GM12878 (cell line): ENCODE measurements at regions not wholly inside any gene's neighbourhood (a gene's known extent, or its start where the extent isn't known, plus 50 kb on each side); places are given as distances from the start of the nearest gene placed in this dataset.

ENCODE experiments used
- ATAC-seq: fragments of 200-7000 bp; cut with Tn5 transposase; 3 replicates; pipeline ENCODE4 v1.9.1; 2020; ENCODE audit warnings: mild to moderate bottlenecking, moderate library complexity
- BruUV-seq: library from RNA; stranded (reverse); fragments of 400-500 nt; replicated peaks from 2 replicates; lab custom pipeline; 2021; lab: Mats Ljungman, UMichigan
- CTCF ChIA-PET: fragments of 300-600 bp; sonication (Branson Sonifier 250); formaldehyde crosslinking; extraction: SDS; loops from one replicate; lab custom pipeline; 2021; ENCODE audit warnings: inconsistent platforms; lab: Yijun Ruan, JAX
- POLR2A ChIA-PET: fragments of 350-600 bp; formaldehyde crosslinking; extraction: SDS; loops from one replicate; lab custom pipeline; 2021; ENCODE audit warnings: inconsistent platforms; lab: Charles Lee
- RAD21 ChIA-PET: fragments of 300-600 bp; sonication (Branson Sonifier 250); formaldehyde crosslinking; loops from one replicate; lab custom pipeline; 2023; ENCODE audit warnings: antibody characterized with exemption; ENCODE audit not compliant: unreplicated experiment; lab: Charles Lee
- SMC1A ChIA-PET: fragments of 300-600 bp; sonication (Branson Sonifier 250); formaldehyde crosslinking; loops from one replicate; lab custom pipeline; 2023; ENCODE audit not compliant: unreplicated experiment, uncharacterized antibody; lab: Charles Lee
- DNase-seq: peaks from one replicate; pipeline ENCODE4 v3.0.0-alpha.2; 2011; ENCODE audit warnings: low read depth, low spot score
- FAIRE-seq: peaks from 3 replicates; lab custom pipeline; 2011; peaks lifted over from hg19 to GRCh38; lab: Jason Lieb, UNC
- H2AFZ ChIP-seq: 2 replicates; pipeline ENCODE4 v1.6.0; 2011; ENCODE audit warnings: low read depth, low read length, control low read depth; ENCODE audit not compliant: control insufficient read depth
- H3K27ac ChIP-seq: 2 replicates; pipeline ENCODE4 v1.5.1; 2011; ENCODE audit warnings: control low read depth; ENCODE audit not compliant: control insufficient read depth, insufficient read depth
- H3K27me3 ChIP-seq, 2 experiments: replicated peaks in 1 of 2; 2 replicates each; pipeline versions ENCODE4 v1.6.0 to v1.6.1; 2011; ENCODE audit warnings: low read length in 1 of 2; ENCODE audit not compliant: control insufficient read depth in 2 of 2, insufficient read depth in 2 of 2
- H3K36me3 ChIP-seq, 2 experiments: 2 replicates each; pipeline ENCODE4 v1.5.1; 2011; ENCODE audit warnings: low read length in 1 of 2; ENCODE audit not compliant: control insufficient read depth in 2 of 2, insufficient read depth in 2 of 2
- H3K4me1 ChIP-seq: 2 replicates; pipeline ENCODE4 v1.6.1; 2011; ENCODE audit warnings: mild to moderate bottlenecking, low read length, moderate library complexity, mixed read lengths; ENCODE audit not compliant: control insufficient read depth, insufficient read depth
- H3K4me2 ChIP-seq: 2 replicates; pipeline ENCODE4 v1.6.0; 2011; ENCODE audit warnings: control low read depth; ENCODE audit not compliant: control insufficient read depth, insufficient read depth
- H3K4me3 ChIP-seq: fragments of 200-600 bp; sonication (generic); 2 replicates; pipeline ENCODE4 v1.5.1; 2016
- H3K79me2 ChIP-seq: 2 replicates; pipeline ENCODE4 v1.6.0; 2011; ENCODE audit warnings: low read length; ENCODE audit not compliant: control insufficient read depth, insufficient read depth
- H3K9ac ChIP-seq: 2 replicates; pipeline ENCODE4 v1.8.0; 2011; ENCODE audit warnings: low read length, control low read depth, mixed read lengths; ENCODE audit not compliant: control insufficient read depth, insufficient read depth
- H3K9me3 ChIP-seq: replicated peaks from 3 replicates; pipeline ENCODE4 v1.5.1; 2011; ENCODE audit warnings: mild to moderate bottlenecking, low read length; ENCODE audit not compliant: control insufficient read depth, insufficient read depth
- H4K20me1 ChIP-seq: 2 replicates; pipeline ENCODE4 v1.6.0; 2011; ENCODE audit not compliant: control insufficient read depth, insufficient read depth
- BCL11A ChIP-seq: IDR thresholded peaks from 2 replicates; pipeline ENCODE4 v1.6.1; 2011; ENCODE audit warnings: low read depth, low read length
- BHLHE40 ChIP-seq, 2 experiments: fragments of 450-650 bp in 1 of 2; IDR thresholded peaks; 2 replicates each; pipeline ENCODE4 v1.6.1; 2011 to 2017; ENCODE audit warnings: low read depth in 2 of 2, borderline replicate concordance in 1 of 2, improper control_type of control experiment in 1 of 2, low read length in 1 of 2, mild to moderate bottlenecking in 1 of 2
- CBX3 ChIP-seq: fragments of 200-600 bp; sonication (generic); IDR thresholded peaks from 2 replicates; pipeline ENCODE4 v1.6.1; 2016; ENCODE audit warnings: low read depth, borderline replicate concordance
- CBX5 ChIP-seq: sonication (generic); IDR thresholded peaks from 2 replicates; pipeline ENCODE4 v1.6.1; 2016; ENCODE audit warnings: low read depth, moderate library complexity, mild to moderate bottlenecking, inconsistent platforms
- CREB1 ChIP-seq: IDR thresholded peaks from 2 replicates; pipeline ENCODE4 v1.6.1; 2012; ENCODE audit warnings: low read depth, mild to moderate bottlenecking, inconsistent platforms
- MYC ChIP-seq: IDR thresholded peaks from 2 replicates; pipeline ENCODE4 v1.6.1; 2011; ENCODE audit warnings: mild to moderate bottlenecking, low read length, moderate library complexity, inconsistent platforms; ENCODE audit not compliant: insufficient read depth, insufficient replicate concordance, insufficient read length, severe bottlenecking
- NBN ChIP-seq: fragments of 450-650 bp; IDR thresholded peaks from 2 replicates; pipeline ENCODE4 v1.6.1; 2016
- NR2C2 ChIP-seq: IDR thresholded peaks from 2 replicates; pipeline ENCODE4 v1.6.1; 2011; ENCODE audit warnings: borderline replicate concordance, low read depth; ENCODE audit not compliant: control insufficient read depth, insufficient read length
- RAD21 ChIP-seq: IDR thresholded peaks from 2 replicates; pipeline ENCODE4 v1.6.1; 2011; ENCODE audit warnings: mild to moderate bottlenecking, low read depth, low read length, moderate library complexity; ENCODE audit not compliant: insufficient read depth
- RUNX3 ChIP-seq: IDR thresholded peaks from 2 replicates; pipeline ENCODE4 v1.6.1; 2012; ENCODE audit warnings: low read length, inconsistent platforms
- STAT3 ChIP-seq: IDR thresholded peaks from 2 replicates; pipeline ENCODE4 v1.6.1; 2011; ENCODE audit warnings: low read depth, low read length, improper control_type of control experiment
- YY1 ChIP-seq: IDR thresholded peaks from 2 replicates; pipeline ENCODE4 v1.6.1; 2011; ENCODE audit warnings: low read depth, mild to moderate bottlenecking, low read length
- ZBED1 ChIP-seq: IDR thresholded peaks from 2 replicates; pipeline ENCODE4 v1.6.1; 2016; ENCODE audit warnings: borderline replicate concordance
- ZBTB4 ChIP-seq: fragments of 450-650 bp; formaldehyde crosslinking; IDR thresholded peaks from 2 replicates; pipeline ENCODE4 v1.4.0; 2022; ENCODE audit warnings: mild to moderate bottlenecking, moderate library complexity
- WGBS: methylation state at CpG from one replicate; pipeline ENCODE4 v1.1.6; 2016; ENCODE audit warnings: low lambda C conversion rate; ENCODE audit not compliant: insufficient replicate concordance, insufficient coverage; ENCODE audit errors: missing lambda C conversion rate; 5-methylcytosine and 5-hydroxymethylcytosine counted together
- in situ Hi-C: fragments of 300-500 bp; cut with MboI; formaldehyde crosslinking; loops from 9 replicates; pipeline ENCODE4 v1.14.3; 2018; ENCODE audit warnings: mixed read lengths
- intact Hi-C: fragments of 100-400 bp; cut with micrococcal nuclease; formaldehyde crosslinking; loops from one replicate; pipeline ENCODE4 v1.14.2; 2022; ENCODE audit not compliant: unreplicated experiment
- TF ChIP-seq, protein P1 (sequence below): IDR thresholded peaks from 2 replicates; pipeline ENCODE4 v1.6.1; 2012; ENCODE audit warnings: improper control_type of control experiment, low read depth, low read length; ENCODE audit not compliant: insufficient replicate concordance

DNA sequence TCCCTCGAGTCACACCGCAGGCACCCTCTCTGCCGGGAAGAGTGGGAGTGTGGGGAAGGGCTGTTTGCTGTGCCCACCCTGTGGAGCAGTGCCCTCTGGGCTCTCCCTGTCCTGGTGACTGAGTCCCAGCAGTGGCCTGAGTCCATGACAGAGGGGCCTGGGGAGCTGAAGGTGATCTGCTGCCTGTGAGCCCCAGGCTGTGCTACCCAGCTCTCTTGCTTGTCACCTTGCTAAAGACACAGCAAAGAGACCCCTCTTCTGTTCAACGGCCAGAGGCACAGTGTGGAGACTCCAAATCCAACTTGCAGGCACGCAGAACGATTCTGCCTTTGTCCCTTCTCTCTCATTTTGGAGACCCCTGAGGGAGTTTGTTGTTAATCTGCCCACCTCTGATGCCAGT is 232.6 kb downstream of the OPA1 start (continued):
- TF ChIP-seq CBX3, result no peak
- TF ChIP-seq, all 136 proteins: peak for 0

- Histone ChIP-seq H3K9me3 (no peaks in the 10 kb centered on the region), H3K27me3 (no peaks in the 10 kb centered on the region; a peak in 1 of 4 replicates), H4K20me1 (no peaks in the 10 kb centered on the region), H3K4me1 (no peaks in the 10 kb centered on the region), H3K79me2 (no peaks in the 10 kb centered on the region), H3K36me3 (no peaks in the 10 kb centered on the region), H3K4me3 (no peak overlapping the region), H3K27ac (no peak overlapping the region), H2AFZ (no peak overlapping the region), H3K9ac (no peak overlapping the region), H3K4me2 (no peak overlapping the region)
- ChIA-PET RAD21 (no interaction called here), POLR2A (no interaction called here), CTCF (interaction anchor here (1.4 kb wide), 1 partner anchor 160 kb away, joined by 3 read pairs; no protein-coding TSS in a partner anchor), SMC1A (no interaction called here)
- in situ Hi-C loops (no loop called here), intact Hi-C loops (no loop called here)
- ATAC-seq, result no peak
- 58% methylated on average over 12 of the region's 12 CpGs for WGBS
- no peak for DNase-seq
- no TSS peak for BruUV-seq
- FAIRE-seq, result no peak
- TF ChIP-seq NR2C2 (no peak), MYC (no peak), RAD21 (no peak), CBX5 (no peak), BCL11A (no peak), NBN (no peak), CREB1 (no peak), ZBTB4 (no peak), YY1 (no peak), ZBED1 (no peak), STAT3 (no peak), RUNX3 (no peak), BHLHE40 (IDR thresholded peaks at IDR 0.05; ENCODE audit: borderline replicate concordance in 1 of 2, low read depth in 2 of 2, low read length in 1 of 2) (no peak)
- TF ChIP-seq, protein P1, sequence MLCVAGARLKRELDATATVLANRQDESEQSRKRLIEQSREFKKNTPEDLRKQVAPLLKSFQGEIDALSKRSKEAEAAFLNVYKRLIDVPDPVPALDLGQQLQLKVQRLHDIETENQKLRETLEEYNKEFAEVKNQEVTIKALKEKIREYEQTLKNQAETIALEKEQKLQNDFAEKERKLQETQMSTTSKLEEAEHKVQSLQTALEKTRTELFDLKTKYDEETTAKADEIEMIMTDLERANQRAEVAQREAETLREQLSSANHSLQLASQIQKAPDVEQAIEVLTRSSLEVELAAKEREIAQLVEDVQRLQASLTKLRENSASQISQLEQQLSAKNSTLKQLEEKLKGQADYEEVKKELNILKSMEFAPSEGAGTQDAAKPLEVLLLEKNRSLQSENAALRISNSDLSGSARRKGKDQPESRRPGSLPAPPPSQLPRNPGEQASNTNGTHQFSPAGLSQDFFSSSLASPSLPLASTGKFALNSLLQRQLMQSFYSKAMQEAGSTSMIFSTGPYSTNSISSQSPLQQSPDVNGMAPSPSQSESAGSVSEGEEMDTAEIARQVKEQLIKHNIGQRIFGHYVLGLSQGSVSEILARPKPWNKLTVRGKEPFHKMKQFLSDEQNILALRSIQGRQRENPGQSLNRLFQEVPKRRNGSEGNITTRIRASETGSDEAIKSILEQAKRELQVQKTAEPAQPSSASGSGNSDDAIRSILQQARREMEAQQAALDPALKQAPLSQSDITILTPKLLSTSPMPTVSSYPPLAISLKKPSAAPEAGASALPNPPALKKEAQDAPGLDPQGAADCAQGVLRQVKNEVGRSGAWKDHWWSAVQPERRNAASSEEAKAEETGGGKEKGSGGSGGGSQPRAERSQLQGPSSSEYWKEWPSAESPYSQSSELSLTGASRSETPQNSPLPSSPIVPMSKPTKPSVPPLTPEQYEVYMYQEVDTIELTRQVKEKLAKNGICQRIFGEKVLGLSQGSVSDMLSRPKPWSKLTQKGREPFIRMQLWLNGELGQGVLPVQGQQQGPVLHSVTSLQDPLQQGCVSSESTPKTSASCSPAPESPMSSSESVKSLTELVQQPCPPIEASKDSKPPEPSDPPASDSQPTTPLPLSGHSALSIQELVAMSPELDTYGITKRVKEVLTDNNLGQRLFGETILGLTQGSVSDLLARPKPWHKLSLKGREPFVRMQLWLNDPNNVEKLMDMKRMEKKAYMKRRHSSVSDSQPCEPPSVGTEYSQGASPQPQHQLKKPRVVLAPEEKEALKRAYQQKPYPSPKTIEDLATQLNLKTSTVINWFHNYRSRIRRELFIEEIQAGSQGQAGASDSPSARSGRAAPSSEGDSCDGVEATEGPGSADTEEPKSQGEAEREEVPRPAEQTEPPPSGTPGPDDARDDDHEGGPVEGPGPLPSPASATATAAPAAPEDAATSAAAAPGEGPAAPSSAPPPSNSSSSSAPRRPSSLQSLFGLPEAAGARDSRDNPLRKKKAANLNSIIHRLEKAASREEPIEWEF, result no peak
Observed at GRCh38 chr3:193826159-193826795, 233.3 kb downstream of the OPA1 start.
